ENCODE measurements at regions not wholly inside any gene's neighbourhood (a gene's known extent, or its start where the extent isn't known, plus 50 kb on each side); places are given as distances from the start of the nearest gene placed in this dataset.

- FAIRE-seq (no peak), DNase-seq (ENCODE audit: low read depth, low spot score) (no peak)
- no peak overlapping the region for H2AFZ ChIP-seq (ENCODE audit: control insufficient read depth, low read length)
- H3K9me3 ChIP-seq (ENCODE audit: control insufficient read depth, low read depth, low read length): no peaks in the 10 kb centered on the region
- H3K4me3 ChIP-seq (ENCODE audit: control insufficient read depth in 2 of 3, extremely low read depth in 1 of 3, insufficient read depth in 2 of 3, low read depth in 1 of 3, low read length in 3 of 3): no peak overlapping the region
- no peak for TF ChIP-seq CTCF (optimal IDR thresholded peaks at IDR 0.05 in 1 of 3, IDR thresholded peaks at IDR 0.05 in 1 of 3, conservative IDR thresholded peaks at IDR 0.05 in 1 of 3; ENCODE audit: extremely low read depth in 1 of 3, insufficient read depth in 2 of 3, low read length in 3 of 3)
- TF ChIP-seq EZH2 (IDR thresholded peaks at IDR 0.05; ENCODE audit: low read length): no peak
- no peak overlapping the region for H3K9ac ChIP-seq (ENCODE audit: control insufficient read depth, extremely low read depth, insufficient read depth, low read length)
- H3K27me3 ChIP-seq (ENCODE audit: control insufficient read depth, extremely low read depth, insufficient read depth, low read length): no peaks in the 10 kb centered on the region
- no peaks in the 10 kb centered on the region for H3K36me3 ChIP-seq (ENCODE audit: control insufficient read depth in 2 of 2, extremely low read depth in 1 of 2, insufficient read depth in 2 of 2, low read length in 2 of 2)
- no peak overlapping the region for H3K4me2 ChIP-seq (ENCODE audit: control insufficient read depth, extremely low read depth, insufficient read depth, low read depth, low read length)
- H3K4me1 ChIP-seq (ENCODE audit: control insufficient read depth, extremely low read depth, insufficient read depth, low read length): no peaks in the 10 kb centered on the region
- dilution Hi-C loops (cut with MboI; ENCODE audit: extremely low pct_ligation_motif_present, low sequenced_read_pairs): no loop called here
- H4K20me1 ChIP-seq (ENCODE audit: control insufficient read depth, extremely low read depth, insufficient read depth, low read length): no peaks in the 10 kb centered on the region
- no peak overlapping the region for H3K27ac ChIP-seq (ENCODE audit: control insufficient read depth, insufficient read depth, low read length)
- H3K9me1 ChIP-seq (ENCODE audit: control insufficient read depth, extremely low read depth, insufficient read depth, low read length): no peaks in the 10 kb centered on the region
- no peaks in the 10 kb centered on the region for H3K79me2 ChIP-seq (ENCODE audit: control insufficient read depth, insufficient read depth, low read length)
Measured at GRCh38 chr21:32113486-32113885, 165.4 kb downstream of the MIS18A start.

- H2AFZ ChIP-seq (ENCODE audit: control insufficient read depth, low read length): no peak overlapping the region
- no peak overlapping the region for H3K4me3 ChIP-seq (ENCODE audit: control insufficient read depth in 2 of 3, extremely low read depth in 1 of 3, insufficient read depth in 2 of 3, low read depth in 1 of 3, low read length in 3 of 3)
- no peak overlapping the region for H3K9ac ChIP-seq (ENCODE audit: control insufficient read depth, extremely low read depth, insufficient read depth, low read length)
- no peaks in the 10 kb centered on the region for H3K36me3 ChIP-seq (ENCODE audit: control insufficient read depth in 2 of 2, extremely low read depth in 1 of 2, insufficient read depth in 2 of 2, low read length in 2 of 2)
- no peaks in the 10 kb centered on the region for H3K9me3 ChIP-seq (ENCODE audit: control insufficient read depth, low read depth, low read length)
- no peaks in the 10 kb centered on the region for H3K4me1 ChIP-seq (ENCODE audit: control insufficient read depth, extremely low read depth, insufficient read depth, low read length)
- H3K9me1 ChIP-seq (ENCODE audit: control insufficient read depth, extremely low read depth, insufficient read depth, low read length): no peaks in the 10 kb centered on the region
- H3K27ac ChIP-seq (ENCODE audit: control insufficient read depth, insufficient read depth, low read length): no peak overlapping the region
- H3K79me2 ChIP-seq (ENCODE audit: control insufficient read depth, insufficient read depth, low read length): no peaks in the 10 kb centered on the region
- H4K20me1 ChIP-seq (ENCODE audit: control insufficient read depth, extremely low read depth, insufficient read depth, low read length): no peaks in the 10 kb centered on the region
- no peak for TF ChIP-seq CTCF (optimal IDR thresholded peaks at IDR 0.05 in 1 of 3, IDR thresholded peaks at IDR 0.05 in 1 of 3, conservative IDR thresholded peaks at IDR 0.05 in 1 of 3; ENCODE audit: extremely low read depth in 1 of 3, insufficient read depth in 2 of 3, low read length in 3 of 3)
- TF ChIP-seq EZH2 (IDR thresholded peaks at IDR 0.05; ENCODE audit: low read length): no peak
- H3K4me2 ChIP-seq (ENCODE audit: control insufficient read depth, extremely low read depth, insufficient read depth, low read depth, low read length): no peak overlapping the region
- DNase-seq (ENCODE audit: low read depth, low spot score) (no peak), FAIRE-seq (no peak)
- no peaks in the 10 kb centered on the region for H3K27me3 ChIP-seq (ENCODE audit: control insufficient read depth, extremely low read depth, insufficient read depth, low read length)
- dilution Hi-C loops (cut with MboI; ENCODE audit: extremely low pct_ligation_motif_present, low sequenced_read_pairs): no loop called here
Measured at GRCh38 chr21:32112195-32112594, 166.7 kb downstream of the MIS18A start.

Measured in keratinocyte (primary cell).